Adipocyte (in vitro differentiated cells): ENCODE measurements at regions not wholly inside any gene's neighbourhood (a gene's known extent, or its start where the extent isn't known, plus 50 kb on each side); places are given as distances from the start of the nearest gene placed in this dataset.
"Not testable (repeated sequence)": the region's sequence is repeated elsewhere in the genome, so short reads cannot be mapped to it uniquely, and the experiment has no call there.

Experiments
- DNase-seq: peaks from one replicate; pipeline ENCODE4 v3.0.0-alpha.2; 2015; ENCODE audit warnings: low read depth
- H3K27me3 ChIP-seq: replicated peaks from 2 replicates; pipeline ENCODE4 v1.7.0; 2013; ENCODE audit warnings: mild to moderate bottlenecking, low read length, moderate library complexity; ENCODE audit not compliant: control insufficient read depth, insufficient read depth
- H3K36me3 ChIP-seq: 2 replicates; pipeline ENCODE4 v1.7.0; 2013; ENCODE audit warnings: low read length, mild to moderate bottlenecking, moderate library complexity; ENCODE audit not compliant: control insufficient read depth, insufficient read depth, severe bottlenecking
- H3K4me1 ChIP-seq: 2 replicates; pipeline ENCODE4 v1.7.0; 2013; ENCODE audit warnings: mild to moderate bottlenecking, low read length, moderate library complexity; ENCODE audit not compliant: control insufficient read depth, insufficient read depth
- H3K4me3 ChIP-seq: 2 replicates; pipeline ENCODE4 v1.7.0; 2013; ENCODE audit warnings: mild to moderate bottlenecking, low read length, moderate library complexity
- H3K9ac ChIP-seq: 2 replicates; pipeline ENCODE4 v1.7.0; 2013; ENCODE audit warnings: mild to moderate bottlenecking, low read length, moderate library complexity
- H3K9me3 ChIP-seq: 2 replicates; pipeline ENCODE4 v1.7.0; 2013; ENCODE audit warnings: mild to moderate bottlenecking, low read length, moderate library complexity; ENCODE audit not compliant: control insufficient read depth

- peak; percentile 98 for DNase-seq
- Histone ChIP-seq H3K9me3 (no peaks in the 10 kb centered on the region), H3K9ac (peak overlapping the region; percentile 70), H3K36me3 (no peaks in the 10 kb centered on the region), H3K4me1 (peaks cover 44% of the 10 kb centered on the region), H3K27me3 (no peaks in the 10 kb centered on the region), H3K4me3 (peak overlapping the region; percentile 2)
These were observed 157.8 kb upstream of the TTC29 start for GRCh38 chr4:147103403-147103946.

- peak; percentile 34 for DNase-seq
- no peak overlapping the region for H3K9ac ChIP-seq
These were observed 159.1 kb upstream of the TTC29 start for GRCh38 chr4:147104768-147105167.

GRCh38 chr4:147108409-147108808 lies 162.7 kb upstream of the TTC29 start:
- no peaks in the 10 kb centered on the region for H3K36me3 ChIP-seq
- no peaks in the 10 kb centered on the region for H3K9me3 ChIP-seq
- H3K4me3 ChIP-seq: no peak overlapping the region
- no peaks in the 10 kb centered on the region for H3K27me3 ChIP-seq
- peaks cover 32% of the 10 kb centered on the region for H3K4me1 ChIP-seq
- H3K9ac ChIP-seq: no peak overlapping the region
- peak; percentile 59 for DNase-seq

More at GRCh38 chr4:147104768-147105167, 159.1 kb upstream of the TTC29 start:
- Histone ChIP-seq H3K9me3 (no peaks in the 10 kb centered on the region), H3K4me3 (no peak overlapping the region), H3K27me3 (no peaks in the 10 kb centered on the region), H3K36me3 (no peaks in the 10 kb centered on the region), H3K4me1 (peaks cover 49% of the 10 kb centered on the region)

GRCh38 chr4:147109800-147110199 lies 164.1 kb upstream of the TTC29 start:
- Histone ChIP-seq H3K4me1 (peaks cover 20% of the 10 kb centered on the region), H3K9ac (no peak overlapping the region), H3K36me3 (no peaks in the 10 kb centered on the region), H3K27me3 (no peaks in the 10 kb centered on the region), H3K9me3 (no peaks in the 10 kb centered on the region), H3K4me3 (no peak overlapping the region)
- DNase-seq: no peak

GRCh38 chr4:147110473-147111367 lies 165.1 kb upstream of the TTC29 start:
- peak; percentile 77 for DNase-seq
- no peaks in the 10 kb centered on the region for H3K9me3 ChIP-seq
- H3K4me1 ChIP-seq: peaks cover 17% of the 10 kb centered on the region
- no peaks in the 10 kb centered on the region for H3K36me3 ChIP-seq
- no peak overlapping the region for H3K9ac ChIP-seq
- no peak overlapping the region for H3K4me3 ChIP-seq
- no peaks in the 10 kb centered on the region for H3K27me3 ChIP-seq

- H3K36me3 ChIP-seq: not testable (repeated sequence)
These were observed 166.5 kb upstream of the TTC29 start for GRCh38 chr4:147112196-147112595.

GRCh38 chr4:147117431-147117830 lies 171.8 kb upstream of the TTC29 start:
- Histone ChIP-seq H3K9me3 (no peaks in the 10 kb centered on the region), H3K27me3 (no peaks in the 10 kb centered on the region), H3K4me3 (peak overlapping the region; percentile 45), H3K36me3 (no peaks in the 10 kb centered on the region), H3K9ac (peak overlapping the region; percentile 50), H3K4me1 (peaks cover 22% of the 10 kb centered on the region)
- DNase-seq: no peak

More at GRCh38 chr4:147112196-147112595, 166.5 kb upstream of the TTC29 start:
- not testable (repeated sequence) for DNase-seq, H3K9ac ChIP-seq, H3K4me3 ChIP-seq, H3K9me3 ChIP-seq, H3K27me3 ChIP-seq
- peaks cover 21% of the 10 kb centered on the region for H3K4me1 ChIP-seq

- Histone ChIP-seq H3K4me3 (peak overlapping the region; percentile 42), H3K9ac (no peak overlapping the region), H3K36me3 (no peaks in the 10 kb centered on the region), H3K9me3 (no peaks in the 10 kb centered on the region), H3K4me1 (peaks cover 22% of the 10 kb centered on the region), H3K27me3 (no peaks in the 10 kb centered on the region)
- DNase-seq: peak; percentile 89
These were observed 172.9 kb upstream of the TTC29 start for GRCh38 chr4:147118528-147118927.

GRCh38 chr4:147122685-147123084 lies 177.0 kb upstream of the TTC29 start:
- H3K9ac ChIP-seq: no peak overlapping the region
- no peak overlapping the region for H3K4me3 ChIP-seq
- H3K9me3 ChIP-seq: no peaks in the 10 kb centered on the region
- H3K4me1 ChIP-seq: peaks cover 13% of the 10 kb centered on the region
- H3K27me3 ChIP-seq: no peaks in the 10 kb centered on the region
- no peaks in the 10 kb centered on the region for H3K36me3 ChIP-seq
- no peak for DNase-seq

- H3K4me3 ChIP-seq: no peak overlapping the region
- H3K36me3 ChIP-seq: no peaks in the 10 kb centered on the region
- H3K4me1 ChIP-seq: peaks cover 10% of the 10 kb centered on the region
- no peak overlapping the region for H3K9ac ChIP-seq
- H3K27me3 ChIP-seq: no peaks in the 10 kb centered on the region
- no peaks in the 10 kb centered on the region for H3K9me3 ChIP-seq
- DNase-seq: peak; percentile 67
These were observed 177.5 kb upstream of the TTC29 start for GRCh38 chr4:147123146-147123545.

- Histone ChIP-seq H3K36me3 (no peaks in the 10 kb centered on the region), H3K9me3 (no peaks in the 10 kb centered on the region), H3K4me1 (no peaks in the 10 kb centered on the region), H3K27me3 (no peaks in the 10 kb centered on the region), H3K4me3 (no peak overlapping the region), H3K9ac (no peak overlapping the region)
- DNase-seq: no peak
These were observed 183.1 kb upstream of the TTC29 start for GRCh38 chr4:147128787-147129186.
